Stomach (tissue), 8 donors: ENCODE measurements at regions not wholly inside any gene's neighbourhood (a gene's known extent, or its start where the extent isn't known, plus 50 kb on each side); places are given as distances from the start of the nearest gene placed in this dataset.

ENCODE experiments used
- DNase-seq, 2 donors: peaks; one replicate each; pipeline versions ENCODE4 v3.0.0 to v3.0.0-alpha.2; 2013 to 2019
- H3K27ac ChIP-seq, 5 donors: fragments of 200-600 bp in 4 of 5; sonication (generic) in 4 of 5; one replicate each; pipeline ENCODE4 v1.5.1; 2013 to 2019; ENCODE audit warnings: mild to moderate bottlenecking in 1 of 5, moderate library complexity in 1 of 5
- H3K27me3 ChIP-seq, 3 donors: fragments of 200-600 bp; sonication (generic); one replicate each; pipeline ENCODE4 v1.5.1; 2017 to 2019; ENCODE audit warnings: mixed run types in 1 of 3
- H3K36me3 ChIP-seq, 4 donors: fragments of 200-600 bp; sonication (generic); 1 replicate in 3 of 4; 2 replicates in 1 of 4; pipeline ENCODE4 v1.5.1; 2016 to 2019
- H3K4me1 ChIP-seq, 4 donors: fragments of 200-600 bp; sonication (generic); one replicate each; pipeline ENCODE4 v1.5.1; 2016 to 2019
- H3K4me3 ChIP-seq, 4 donors: fragments of 200-600 bp; sonication (generic) in 3 of 4; one replicate each; pipeline ENCODE4 v1.5.1; 2016 to 2019; ENCODE audit warnings: mild to moderate bottlenecking in 1 of 4
- H3K9me3 ChIP-seq, 4 donors: fragments of 200-600 bp; sonication (generic); one replicate each; pipeline ENCODE4 v1.5.1; 2016 to 2019
- CTCF ChIP-seq, 7 experiments: fragments of 450-650 bp in 4 of 7; fragments of 200-600 bp in 3 of 7; sonication (generic) in 3 of 7; IDR thresholded peaks; one replicate each; pipeline ENCODE4 v1.5.1; 2016 to 2019; ENCODE audit warnings: antibody characterized with exemption in 7 of 7, control low read depth in 2 of 7, mild to moderate bottlenecking in 1 of 7
- EP300 ChIP-seq: sonication (generic); formaldehyde crosslinking; IDR thresholded peaks from one replicate; pipeline ENCODE4 v1.6.1; 2017; ENCODE audit warnings: antibody characterized with exemption
- POLR2A ChIP-seq, 4 donors: fragments of 450-650 bp; IDR thresholded peaks; one replicate each; pipeline ENCODE4 v1.6.1; 2016; ENCODE audit warnings: antibody characterized with exemption in 4 of 4, control low read depth in 2 of 4, mild to moderate bottlenecking in 1 of 4, moderate library complexity in 1 of 4
- POLR2AphosphoS5 ChIP-seq, 3 donors: sonication (generic); formaldehyde crosslinking; IDR thresholded peaks; one replicate each; pipeline ENCODE4 v1.6.1; 2016; ENCODE audit warnings: antibody characterized with exemption in 3 of 3
- WGBS, 5 donors: extraction: QIAGEN DNeasy Blood & Tissue Kit in 3 of 5; methylation state at CpG; one replicate each; pipeline versions ENCODE4 v1.1.5 to v1.1.7; 2013 to 2018; 5-methylcytosine and 5-hydroxymethylcytosine counted together
- intact Hi-C: fragments of 100-400 bp; cut with DNase I; formaldehyde crosslinking; loops from one replicate; pipeline ENCODE4 v1.15.1; 2023; ENCODE audit warnings: low total_unique reads
- donor health status: healthy with polysubstance abuse.
- donor health status: Bipolar disorder and iron deficiency.
- donor health status: healthy.

- no peaks in the 10 kb centered on the region for H3K4me1 ChIP-seq
- intact Hi-C loops: no loop called here
- peaks cover 0 to 14% (median 0%) of the 10 kb centered on the region in 3 donors for H3K27me3 ChIP-seq
- WGBS, 5 donors: 69 to 76% (median 70%) methylated on average over 17 to 18 of the region's 18 CpGs
- DNase-seq: no peak
- H3K36me3 ChIP-seq: no peaks in the 10 kb centered on the region
- no peak overlapping the region for H3K27ac ChIP-seq
- peaks cover 0 to 3% (median 0%) of the 10 kb centered on the region in 4 donors for H3K9me3 ChIP-seq
- H3K4me3 ChIP-seq: no peak overlapping the region
- TF ChIP-seq EP300 (no peak), POLR2AphosphoS5 (IDR thresholded peaks at IDR 0.05) (no peak), POLR2A (IDR thresholded peaks at IDR 0.05) (no peak), CTCF (IDR thresholded peaks at IDR 0.05) (no peak)
Measured at GRCh38 chr14:101622251-101623076, 61.2 kb downstream of the DIO3 start.

DNA sequence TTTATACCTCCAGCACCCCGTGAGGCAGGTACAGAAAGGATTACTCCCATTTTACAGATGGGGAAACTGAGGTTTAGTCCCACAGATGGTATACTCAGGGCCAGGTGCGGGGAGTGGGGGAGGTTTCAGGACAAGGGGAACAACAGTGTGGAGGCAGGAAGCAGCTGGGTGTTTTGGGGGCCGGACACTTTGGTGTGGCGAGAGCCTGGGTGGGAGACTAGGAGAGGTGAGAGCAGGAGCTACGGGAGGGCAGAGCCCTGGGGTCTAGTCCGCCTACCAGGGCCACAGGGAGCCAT, 61.7 kb downstream of the DIO3 start:
- intact Hi-C loops: no loop called here
- Histone ChIP-seq H3K4me3 (no peak overlapping the region), H3K27ac (no peak overlapping the region), H3K4me1 (peaks cover 0 to 5% (median 2%) of the 10 kb centered on the region in 4 donors), H3K9me3 (peaks cover 0 to 3% (median 0%) of the 10 kb centered on the region in 4 donors), H3K27me3 (peaks cover 0 to 14% (median 0%) of the 10 kb centered on the region in 3 donors), H3K36me3 (no peaks in the 10 kb centered on the region)
- WGBS, 5 donors: 80 to 90% (median 87%) methylated on average over 6 of the region's 6 CpGs
- no peak for DNase-seq
- no peak for TF ChIP-seq CTCF (IDR thresholded peaks at IDR 0.05)

- 83 to 89% (median 88%) methylated on average over 9 of the region's 9 CpGs for WGBS, 5 donors
- intact Hi-C loops: no loop called here
- DNase-seq: no peak
- TF ChIP-seq POLR2A (IDR thresholded peaks at IDR 0.05) (no peak), EP300 (no peak)
- peaks cover 0 to 14% (median 0%) of the 10 kb centered on the region in 3 donors for H3K27me3 ChIP-seq
- H3K4me1 ChIP-seq: peaks cover 0 to 14% (median 11%) of the 10 kb centered on the region in 4 donors
- H3K36me3 ChIP-seq: no peaks in the 10 kb centered on the region
- H3K27ac ChIP-seq: no peak overlapping the region
- no peaks in the 10 kb centered on the region for H3K9me3 ChIP-seq
- no peak overlapping the region for H3K4me3 ChIP-seq
Measured at GRCh38 chr14:101623685-101624444, 62.6 kb downstream of the DIO3 start.

- intact Hi-C loops: no loop called here
- TF ChIP-seq POLR2A (IDR thresholded peaks at IDR 0.05): no peak
- no peak for TF ChIP-seq EP300
- TF ChIP-seq POLR2AphosphoS5 (IDR thresholded peaks at IDR 0.05): no peak
- TF ChIP-seq CTCF (IDR thresholded peaks at IDR 0.05): no peak
- 64 to 84% (median 71%) methylated on average over 6 to 11 of the region's 11 CpGs for WGBS, 5 donors
- Histone ChIP-seq H3K4me1 (peaks cover 0 to 14% (median 11%) of the 10 kb centered on the region in 4 donors), H3K36me3 (no peaks in the 10 kb centered on the region), H3K4me3 (no peak overlapping the region), H3K9me3 (no peaks in the 10 kb centered on the region), H3K27me3 (peaks cover 0 to 14% (median 0%) of the 10 kb centered on the region in 3 donors), H3K27ac (no peak overlapping the region)
- DNase-seq: no peak
Measured at GRCh38 chr14:101624536-101624935, 63.2 kb downstream of the DIO3 start.
